ENCODE measurements at regions not wholly inside any gene's neighbourhood (a gene's known extent, or its start where the extent isn't known, plus 50 kb on each side); places are given as distances from the start of the nearest gene placed in this dataset.

GRCh38 chr6:97591955-97592354, 308.9 kb upstream of the MMS22L start:
- no peak overlapping the region for H3K27ac Mint-ChIP-seq
- H3K4me1 Mint-ChIP-seq (ENCODE audit: low read depth), result no peaks in the 10 kb centered on the region
- H3K4me3 Mint-ChIP-seq, result no peak overlapping the region
- no peaks in the 10 kb centered on the region for H3K27me3 Mint-ChIP-seq
- H3K36me3 Mint-ChIP-seq (ENCODE audit: low read depth), result no peaks in the 10 kb centered on the region
- H3K9me3 Mint-ChIP-seq, result peaks cover 3% of the 10 kb centered on the region

GRCh38 chr6:97594844-97595243, 311.8 kb upstream of the MMS22L start:
- no peak overlapping the region for H3K4me3 Mint-ChIP-seq
- H3K27ac Mint-ChIP-seq, result no peak overlapping the region
- H3K27me3 Mint-ChIP-seq, result no peaks in the 10 kb centered on the region
- peaks cover 3% of the 10 kb centered on the region for H3K9me3 Mint-ChIP-seq
- no peaks in the 10 kb centered on the region for H3K4me1 Mint-ChIP-seq (ENCODE audit: low read depth)
- no peaks in the 10 kb centered on the region for H3K36me3 Mint-ChIP-seq (ENCODE audit: low read depth)

GRCh38 chr6:97621111-97621510, 338.1 kb upstream of the MMS22L start:
- Mint-ChIP-seq H3K4me1 (ENCODE audit: low read depth) (no peaks in the 10 kb centered on the region), H3K36me3 (ENCODE audit: low read depth) (no peaks in the 10 kb centered on the region), H3K27me3 (no peaks in the 10 kb centered on the region), H3K27ac (no peak overlapping the region), H3K9me3 (no peaks in the 10 kb centered on the region), H3K4me3 (no peak overlapping the region)

GRCh38 chr6:97626671-97627441, 343.8 kb upstream of the MMS22L start:
- Mint-ChIP-seq H3K27me3 (no peaks in the 10 kb centered on the region), H3K36me3 (ENCODE audit: low read depth) (no peaks in the 10 kb centered on the region), H3K9me3 (no peaks in the 10 kb centered on the region), H3K27ac (no peak overlapping the region), H3K4me1 (ENCODE audit: low read depth) (no peaks in the 10 kb centered on the region), H3K4me3 (no peak overlapping the region)

- H3K27me3 Mint-ChIP-seq, result no peaks in the 10 kb centered on the region
- no peaks in the 10 kb centered on the region for H3K4me1 Mint-ChIP-seq (ENCODE audit: low read depth)
- H3K9me3 Mint-ChIP-seq, result no peaks in the 10 kb centered on the region
- no peak overlapping the region for H3K4me3 Mint-ChIP-seq
- H3K27ac Mint-ChIP-seq, result no peak overlapping the region
- H3K36me3 Mint-ChIP-seq (ENCODE audit: low read depth), result no peaks in the 10 kb centered on the region
Observed at GRCh38 chr6:97629180-97629579, 346.2 kb upstream of the MMS22L start.

- Mint-ChIP-seq H3K36me3 (ENCODE audit: low read depth) (no peaks in the 10 kb centered on the region), H3K27me3 (no peaks in the 10 kb centered on the region)
Observed at GRCh38 chr6:97630604-97631003, 347.6 kb upstream of the MMS22L start.

GRCh38 chr6:97632341-97632740, 349.3 kb upstream of the MMS22L start:
- H3K4me3 Mint-ChIP-seq, result no peak overlapping the region
- no peaks in the 10 kb centered on the region for H3K36me3 Mint-ChIP-seq (ENCODE audit: low read depth)
- H3K27ac Mint-ChIP-seq, result no peak overlapping the region
- no peaks in the 10 kb centered on the region for H3K9me3 Mint-ChIP-seq
- H3K27me3 Mint-ChIP-seq, result no peaks in the 10 kb centered on the region
- no peaks in the 10 kb centered on the region for H3K4me1 Mint-ChIP-seq (ENCODE audit: low read depth)

More at GRCh38 chr6:97630604-97631003, 347.6 kb upstream of the MMS22L start:
- no peak overlapping the region for H3K27ac Mint-ChIP-seq
- H3K9me3 Mint-ChIP-seq, result no peaks in the 10 kb centered on the region
- H3K4me3 Mint-ChIP-seq, result no peak overlapping the region
- H3K4me1 Mint-ChIP-seq (ENCODE audit: low read depth), result no peaks in the 10 kb centered on the region

- Mint-ChIP-seq H3K9me3 (peaks cover 6% of the 10 kb centered on the region), H3K4me3 (no peak overlapping the region), H3K27ac (no peak overlapping the region), H3K27me3 (no peaks in the 10 kb centered on the region), H3K4me1 (ENCODE audit: low read depth) (no peaks in the 10 kb centered on the region), H3K36me3 (ENCODE audit: low read depth) (no peaks in the 10 kb centered on the region)
Observed at GRCh38 chr6:97639702-97640101, 356.7 kb upstream of the MMS22L start.

- peaks cover 6% of the 10 kb centered on the region for H3K9me3 Mint-ChIP-seq
- no peaks in the 10 kb centered on the region for H3K4me1 Mint-ChIP-seq (ENCODE audit: low read depth)
- no peaks in the 10 kb centered on the region for H3K27me3 Mint-ChIP-seq
- H3K27ac Mint-ChIP-seq, result no peak overlapping the region
- no peak overlapping the region for H3K4me3 Mint-ChIP-seq
- no peaks in the 10 kb centered on the region for H3K36me3 Mint-ChIP-seq (ENCODE audit: low read depth)
Observed at GRCh38 chr6:97644353-97644752, 361.3 kb upstream of the MMS22L start.

- H3K36me3 Mint-ChIP-seq (ENCODE audit: low read depth), result no peaks in the 10 kb centered on the region
- no peak overlapping the region for H3K4me3 Mint-ChIP-seq
- no peaks in the 10 kb centered on the region for H3K4me1 Mint-ChIP-seq (ENCODE audit: low read depth)
- H3K9me3 Mint-ChIP-seq, result peaks cover 1% of the 10 kb centered on the region
- H3K27me3 Mint-ChIP-seq, result no peaks in the 10 kb centered on the region
- no peak overlapping the region for H3K27ac Mint-ChIP-seq
Observed at GRCh38 chr6:97645757-97646156, 362.7 kb upstream of the MMS22L start.

- Mint-ChIP-seq H3K4me3 (no peak overlapping the region), H3K27me3 (no peaks in the 10 kb centered on the region), H3K9me3 (peaks cover 5% of the 10 kb centered on the region), H3K36me3 (ENCODE audit: low read depth) (no peaks in the 10 kb centered on the region), H3K27ac (no peak overlapping the region), H3K4me1 (ENCODE audit: low read depth) (no peaks in the 10 kb centered on the region)
Observed at GRCh38 chr6:97653076-97653475, 370.1 kb upstream of the MMS22L start.

- no peak overlapping the region for H3K4me3 Mint-ChIP-seq
- no peaks in the 10 kb centered on the region for H3K36me3 Mint-ChIP-seq (ENCODE audit: low read depth)
- no peaks in the 10 kb centered on the region for H3K4me1 Mint-ChIP-seq (ENCODE audit: low read depth)
- no peak overlapping the region for H3K27ac Mint-ChIP-seq
- H3K9me3 Mint-ChIP-seq, result peaks cover 5% of the 10 kb centered on the region
- H3K27me3 Mint-ChIP-seq, result no peaks in the 10 kb centered on the region
Observed at GRCh38 chr6:97653517-97653916, 370.5 kb upstream of the MMS22L start.

- Mint-ChIP-seq H3K27ac (no peak overlapping the region), H3K36me3 (ENCODE audit: low read depth) (no peaks in the 10 kb centered on the region)
Observed at GRCh38 chr6:97654674-97655073, 371.7 kb upstream of the MMS22L start.

GRCh38 chr6:97656236-97656635, 373.2 kb upstream of the MMS22L start:
- no peak overlapping the region for H3K27ac Mint-ChIP-seq
- no peaks in the 10 kb centered on the region for H3K27me3 Mint-ChIP-seq
- no peak overlapping the region for H3K4me3 Mint-ChIP-seq
- H3K9me3 Mint-ChIP-seq, result peaks cover 5% of the 10 kb centered on the region
- no peaks in the 10 kb centered on the region for H3K4me1 Mint-ChIP-seq (ENCODE audit: low read depth)
- H3K36me3 Mint-ChIP-seq (ENCODE audit: low read depth), result no peaks in the 10 kb centered on the region

More at GRCh38 chr6:97654674-97655073, 371.7 kb upstream of the MMS22L start:
- H3K9me3 Mint-ChIP-seq, result peaks cover 5% of the 10 kb centered on the region
- no peaks in the 10 kb centered on the region for H3K27me3 Mint-ChIP-seq
- no peaks in the 10 kb centered on the region for H3K4me1 Mint-ChIP-seq (ENCODE audit: low read depth)
- no peak overlapping the region for H3K4me3 Mint-ChIP-seq

- H3K27ac Mint-ChIP-seq, result no peak overlapping the region
- H3K4me3 Mint-ChIP-seq, result no peak overlapping the region
- H3K9me3 Mint-ChIP-seq, result peaks cover 5% of the 10 kb centered on the region
- H3K36me3 Mint-ChIP-seq (ENCODE audit: low read depth), result no peaks in the 10 kb centered on the region
- H3K27me3 Mint-ChIP-seq, result no peaks in the 10 kb centered on the region
- H3K4me1 Mint-ChIP-seq (ENCODE audit: low read depth), result no peaks in the 10 kb centered on the region
Observed at GRCh38 chr6:97656706-97657350, 373.8 kb upstream of the MMS22L start.

GRCh38 chr6:97658090-97658489, 375.1 kb upstream of the MMS22L start:
- Mint-ChIP-seq H3K27me3 (no peaks in the 10 kb centered on the region), H3K36me3 (ENCODE audit: low read depth) (no peaks in the 10 kb centered on the region), H3K27ac (no peak overlapping the region), H3K4me1 (ENCODE audit: low read depth) (no peaks in the 10 kb centered on the region), H3K4me3 (no peak overlapping the region), H3K9me3 (peaks cover 5% of the 10 kb centered on the region)

All from stimulated activated naive CD8-positive, alpha-beta T cell treated with anti-CD3 and anti-CD28 coated beads, Interleukin-15, Interleukin-2, amounts not matched to agents 100 ng/mL and 50 ng/mL, for 24 hours (primary cell).